ENCODE measurements at regions not wholly inside any gene's neighbourhood (a gene's known extent, or its start where the extent isn't known, plus 50 kb on each side); places are given as distances from the start of the nearest gene placed in this dataset.
"Not testable (repeated sequence)": the region's sequence is repeated elsewhere in the genome, so short reads cannot be mapped to it uniquely, and the experiment has no call there.

DNA sequence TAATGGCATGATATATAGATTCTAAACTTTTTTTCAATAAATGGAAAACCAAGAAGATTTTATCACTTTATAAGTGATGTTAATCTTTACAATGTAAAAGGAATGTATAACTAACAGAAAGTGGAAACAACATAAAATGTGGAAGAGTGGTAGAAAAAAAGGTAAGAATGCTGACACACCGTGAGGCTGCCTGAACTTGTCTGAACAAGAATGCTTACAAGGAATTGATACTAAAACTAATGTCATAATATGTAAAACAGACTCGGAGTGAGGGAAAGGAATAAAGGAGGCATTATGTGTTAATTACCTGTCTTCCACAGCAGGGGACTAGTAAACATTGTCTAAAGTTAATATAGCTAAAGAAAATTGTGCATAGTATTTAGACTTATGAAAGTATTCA is 958.8 kb upstream of the TMEFF2 start:
- Histone ChIP-seq H2BK120ac (ENCODE audit: low read depth, low read length) (no peak overlapping the region), H2AK5ac (ENCODE audit: low read length, severe bottlenecking) (no peak overlapping the region), H3K18ac (ENCODE audit: low read depth in 1 of 2, low read length in 2 of 2) (no peak overlapping the region), H2AFZ (ENCODE audit: low read depth, low read length) (no peak overlapping the region), H3K14ac (ENCODE audit: low read length in 2 of 2) (no peak overlapping the region), H3K23ac (ENCODE audit: low read length in 2 of 2) (no peak overlapping the region), H3K9ac (ENCODE audit: low read length) (no peak overlapping the region), H2BK5ac (ENCODE audit: low read depth, low read length, poor library complexity, severe bottlenecking) (no peak overlapping the region), H3K4me2 (ENCODE audit: low read length, poor library complexity, severe bottlenecking) (no peak overlapping the region), H4K91ac (ENCODE audit: low read length) (no peak overlapping the region), H2BK15ac (ENCODE audit: low read depth, poor library complexity, severe bottlenecking) (no peak overlapping the region), H3K79me1 (replicated peaks; ENCODE audit: low read length, poor library complexity, severe bottlenecking) (no peaks in the 10 kb centered on the region), H3K36me3 (ENCODE audit: control insufficient read depth in 1 of 2, insufficient read depth in 2 of 2, low read depth in 1 of 2, low read length in 2 of 2) (no peaks in the 10 kb centered on the region), H3K4ac (ENCODE audit: low read depth in 1 of 2, low read length in 2 of 2) (no peak overlapping the region), H4K8ac (ENCODE audit: low read length) (no peak overlapping the region), H3K27ac (ENCODE audit: low read length, poor library complexity, severe bottlenecking) (no peak overlapping the region), H3K9me3 (ENCODE audit: control insufficient read depth, low read length) (peaks cover 13% of the 10 kb centered on the region), H3K4me1 (ENCODE audit: control insufficient read depth, insufficient read depth, low read depth, low read length) (no peaks in the 10 kb centered on the region), H2BK12ac (ENCODE audit: low read length in 2 of 2) (no peak overlapping the region), H3K4me3 (ENCODE audit: insufficient read depth in 1 of 2, low read depth in 1 of 2, low read length in 2 of 2) (no peak overlapping the region), H3K27me3 (ENCODE audit: control insufficient read depth in 1 of 2, insufficient read depth in 1 of 2, low read length in 2 of 2) (no peaks in the 10 kb centered on the region)
- DNase-seq = no peak
- 100% methylated on average over 1 of the region's 2 CpGs for WGBS

DNA sequence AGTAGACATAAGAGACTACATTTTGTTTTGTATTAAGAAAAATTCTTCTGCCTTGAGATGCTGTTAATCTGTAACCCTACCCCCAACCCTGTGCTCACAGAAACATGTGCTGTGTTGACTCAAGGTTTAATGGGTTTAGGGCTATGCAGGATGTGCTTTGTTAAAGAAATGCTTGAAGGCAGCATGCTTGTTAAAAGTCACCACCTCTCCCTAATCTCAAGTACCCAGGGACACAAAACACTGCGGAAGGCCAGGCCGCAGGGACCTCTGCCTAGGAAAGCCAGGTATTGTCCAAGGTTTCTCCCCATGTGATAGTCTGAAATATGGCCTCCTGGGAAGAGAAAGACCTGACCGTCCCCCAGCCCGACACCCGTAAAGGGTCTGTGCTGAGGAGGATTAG is 947.7 kb upstream of the TMEFF2 start:
- not testable (repeated sequence) for H2BK120ac ChIP-seq (ENCODE audit: low read depth, low read length); H3K9ac ChIP-seq (ENCODE audit: low read length); DNase-seq; H2BK5ac ChIP-seq (ENCODE audit: low read depth, low read length, poor library complexity, severe bottlenecking); H2BK12ac ChIP-seq (ENCODE audit: low read length in 2 of 2); H3K27me3 ChIP-seq (ENCODE audit: control insufficient read depth in 1 of 2, insufficient read depth in 1 of 2, low read length in 2 of 2); H3K18ac ChIP-seq (ENCODE audit: low read depth in 1 of 2, low read length in 2 of 2); H3K23ac ChIP-seq (ENCODE audit: low read length in 2 of 2); H3K4me2 ChIP-seq (ENCODE audit: low read length, poor library complexity, severe bottlenecking); H3K79me1 ChIP-seq (replicated peaks; ENCODE audit: low read length, poor library complexity, severe bottlenecking); H3K4ac ChIP-seq (ENCODE audit: low read depth in 1 of 2, low read length in 2 of 2); H4K8ac ChIP-seq (ENCODE audit: low read length); H3K14ac ChIP-seq (ENCODE audit: low read length in 2 of 2); H4K91ac ChIP-seq (ENCODE audit: low read length); H3K36me3 ChIP-seq (ENCODE audit: control insufficient read depth in 1 of 2, insufficient read depth in 2 of 2, low read depth in 1 of 2, low read length in 2 of 2); H3K9me3 ChIP-seq (ENCODE audit: control insufficient read depth, low read length); H2AFZ ChIP-seq (ENCODE audit: low read depth, low read length); H3K4me1 ChIP-seq (ENCODE audit: control insufficient read depth, insufficient read depth, low read depth, low read length); H3K27ac ChIP-seq (ENCODE audit: low read length, poor library complexity, severe bottlenecking); H2BK15ac ChIP-seq (ENCODE audit: low read depth, poor library complexity, severe bottlenecking); H2AK5ac ChIP-seq (ENCODE audit: low read length, severe bottlenecking); H3K4me3 ChIP-seq (ENCODE audit: insufficient read depth in 1 of 2, low read depth in 1 of 2, low read length in 2 of 2)
- 54% methylated on average over 5 of the region's 5 CpGs for WGBS

DNA sequence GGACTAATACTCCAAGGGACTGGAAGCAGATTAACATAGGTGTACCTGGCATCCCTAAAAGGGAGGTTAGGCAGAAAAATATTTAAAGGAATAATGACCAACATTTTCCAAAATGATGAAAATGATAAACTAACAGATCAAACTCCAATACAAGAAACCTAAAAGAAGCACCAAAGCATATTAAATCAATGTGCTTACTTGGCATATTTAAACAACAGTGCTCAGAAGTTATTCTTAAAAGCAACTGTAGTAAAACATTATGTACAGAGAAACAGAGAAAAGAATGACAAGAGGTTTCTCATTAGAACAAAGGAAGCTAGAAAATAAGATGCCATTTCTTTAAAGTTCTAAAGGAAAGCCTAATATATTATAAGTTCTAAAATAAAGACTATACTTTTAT is 947.3 kb upstream of the TMEFF2 start:
- no peaks in the 10 kb centered on the region for H3K27me3 ChIP-seq (ENCODE audit: control insufficient read depth in 1 of 2, insufficient read depth in 1 of 2, low read length in 2 of 2)
- no peak overlapping the region for H4K91ac ChIP-seq (ENCODE audit: low read length)
- no peak overlapping the region for H3K23ac ChIP-seq (ENCODE audit: low read length in 2 of 2)
- H2AFZ ChIP-seq (ENCODE audit: low read depth, low read length) = no peak overlapping the region
- H2BK5ac ChIP-seq (ENCODE audit: low read depth, low read length, poor library complexity, severe bottlenecking) = no peak overlapping the region
- peaks cover 10% of the 10 kb centered on the region for H3K9me3 ChIP-seq (ENCODE audit: control insufficient read depth, low read length)
- no peaks in the 10 kb centered on the region for H3K79me1 ChIP-seq (replicated peaks; ENCODE audit: low read length, poor library complexity, severe bottlenecking)
- no peak overlapping the region for H3K27ac ChIP-seq (ENCODE audit: low read length, poor library complexity, severe bottlenecking)
- no peak overlapping the region for H2AK5ac ChIP-seq (ENCODE audit: low read length, severe bottlenecking)
- H2BK15ac ChIP-seq (ENCODE audit: low read depth, poor library complexity, severe bottlenecking) = no peak overlapping the region
- DNase-seq = no peak
- H3K4me3 ChIP-seq (ENCODE audit: insufficient read depth in 1 of 2, low read depth in 1 of 2, low read length in 2 of 2) = no peak overlapping the region
- no peak overlapping the region for H3K9ac ChIP-seq (ENCODE audit: low read length)
- no peak overlapping the region for H2BK120ac ChIP-seq (ENCODE audit: low read depth, low read length)
- no peak overlapping the region for H3K18ac ChIP-seq (ENCODE audit: low read depth in 1 of 2, low read length in 2 of 2)
- no peaks in the 10 kb centered on the region for H3K36me3 ChIP-seq (ENCODE audit: control insufficient read depth in 1 of 2, insufficient read depth in 2 of 2, low read depth in 1 of 2, low read length in 2 of 2)
- H3K4me2 ChIP-seq (ENCODE audit: low read length, poor library complexity, severe bottlenecking) = no peak overlapping the region
- no peak overlapping the region for H3K14ac ChIP-seq (ENCODE audit: low read length in 2 of 2)
- H3K4ac ChIP-seq (ENCODE audit: low read depth in 1 of 2, low read length in 2 of 2) = no peak overlapping the region
- no peaks in the 10 kb centered on the region for H3K4me1 ChIP-seq (ENCODE audit: control insufficient read depth, insufficient read depth, low read depth, low read length)
- H4K8ac ChIP-seq (ENCODE audit: low read length) = no peak overlapping the region
- no peak overlapping the region for H2BK12ac ChIP-seq (ENCODE audit: low read length in 2 of 2)

DNA sequence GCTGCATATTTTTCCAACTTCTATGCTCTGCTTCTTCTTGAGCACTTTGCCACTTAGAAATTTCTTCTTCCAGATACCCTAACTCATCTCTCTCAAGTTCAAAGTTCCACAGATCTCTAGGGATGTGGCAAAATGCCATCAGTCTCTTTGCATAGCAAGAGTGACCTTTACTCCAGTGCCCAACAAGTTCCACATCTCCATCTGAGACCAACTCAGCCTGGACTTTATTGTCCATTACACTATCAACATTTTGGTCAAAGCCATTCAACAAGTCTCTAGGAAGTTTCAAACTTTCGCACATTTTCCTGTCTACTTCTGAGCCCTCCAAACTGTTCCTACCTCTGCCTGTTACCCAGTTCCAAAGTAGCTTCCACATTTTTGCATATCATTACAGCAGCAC is 946.2 kb upstream of the TMEFF2 start:
- H3K36me3 ChIP-seq (ENCODE audit: control insufficient read depth in 1 of 2, insufficient read depth in 2 of 2, low read depth in 1 of 2, low read length in 2 of 2); H2BK120ac ChIP-seq (ENCODE audit: low read depth, low read length); H2BK15ac ChIP-seq (ENCODE audit: low read depth, poor library complexity, severe bottlenecking); H3K9me3 ChIP-seq (ENCODE audit: control insufficient read depth, low read length); H3K9ac ChIP-seq (ENCODE audit: low read length); H3K4me2 ChIP-seq (ENCODE audit: low read length, poor library complexity, severe bottlenecking); H3K4me3 ChIP-seq (ENCODE audit: insufficient read depth in 1 of 2, low read depth in 1 of 2, low read length in 2 of 2); H2AK5ac ChIP-seq (ENCODE audit: low read length, severe bottlenecking); H3K4ac ChIP-seq (ENCODE audit: low read depth in 1 of 2, low read length in 2 of 2); H3K27me3 ChIP-seq (ENCODE audit: control insufficient read depth in 1 of 2, insufficient read depth in 1 of 2, low read length in 2 of 2); H4K8ac ChIP-seq (ENCODE audit: low read length); H4K91ac ChIP-seq (ENCODE audit: low read length); H2BK5ac ChIP-seq (ENCODE audit: low read depth, low read length, poor library complexity, severe bottlenecking); H3K79me1 ChIP-seq (replicated peaks; ENCODE audit: low read length, poor library complexity, severe bottlenecking); H2AFZ ChIP-seq (ENCODE audit: low read depth, low read length); H3K18ac ChIP-seq (ENCODE audit: low read depth in 1 of 2, low read length in 2 of 2); H2BK12ac ChIP-seq (ENCODE audit: low read length in 2 of 2); H3K27ac ChIP-seq (ENCODE audit: low read length, poor library complexity, severe bottlenecking); H3K4me1 ChIP-seq (ENCODE audit: control insufficient read depth, insufficient read depth, low read depth, low read length); H3K14ac ChIP-seq (ENCODE audit: low read length in 2 of 2); DNase-seq; H3K23ac ChIP-seq (ENCODE audit: low read length in 2 of 2): not testable (repeated sequence)
- WGBS = 95% methylated on average over 1 of the region's 1 CpG
